Right kidney (tissue), 1 donor: ENCODE measurements at regions not wholly inside any gene's neighbourhood (a gene's known extent, or its start where the extent isn't known, plus 50 kb on each side); places are given as distances from the start of the nearest gene placed in this dataset.
"Not testable (repeated sequence)": the region's sequence is repeated elsewhere in the genome, so short reads cannot be mapped to it uniquely, and the experiment has no call there.

Experiments
- DNase-seq: peaks from one replicate; pipeline ENCODE4 v3.0.0-alpha.2; 2016

DNA sequence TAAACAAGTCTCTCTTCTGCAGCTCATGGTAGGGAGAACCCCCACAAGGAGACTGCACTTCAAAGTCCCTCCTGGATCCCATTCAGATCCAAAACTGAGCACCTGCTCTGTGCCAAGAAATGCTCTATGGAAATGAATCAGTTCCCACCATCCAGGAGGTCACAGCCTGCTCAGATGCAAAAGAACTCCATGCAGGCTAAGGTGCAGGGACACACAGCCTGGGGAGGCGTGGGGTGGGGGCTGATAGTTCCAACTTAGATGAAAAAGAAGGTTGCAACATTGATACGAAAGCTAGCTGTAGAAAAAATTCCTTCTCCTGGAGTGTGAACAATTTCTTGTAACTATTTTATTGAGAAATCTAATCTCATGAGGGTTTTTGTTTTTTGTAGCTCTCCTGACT, 111.0 kb upstream of the TMEM170B start:
- DNase-seq = no peak

DNA sequence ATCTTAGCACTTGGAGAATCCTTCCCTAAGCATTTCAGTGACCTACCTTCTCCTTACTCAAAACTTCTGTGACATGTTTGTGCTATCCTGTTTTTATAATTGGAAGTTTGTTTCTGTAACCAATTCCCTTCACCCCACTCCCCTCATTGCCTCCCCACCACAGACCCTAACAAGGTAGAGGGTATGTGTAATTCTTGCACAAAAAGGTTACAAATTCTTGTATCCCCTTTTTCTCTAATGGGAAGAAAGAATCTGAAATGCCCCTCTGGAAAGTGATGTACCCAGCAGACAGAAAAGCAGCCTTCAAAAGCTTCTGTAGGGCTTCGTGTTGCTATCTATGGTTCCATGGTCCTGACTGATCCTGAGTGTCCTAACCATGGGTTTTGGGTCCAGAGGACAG, 111.7 kb upstream of the TMEM170B start:
- no peak for DNase-seq

DNA sequence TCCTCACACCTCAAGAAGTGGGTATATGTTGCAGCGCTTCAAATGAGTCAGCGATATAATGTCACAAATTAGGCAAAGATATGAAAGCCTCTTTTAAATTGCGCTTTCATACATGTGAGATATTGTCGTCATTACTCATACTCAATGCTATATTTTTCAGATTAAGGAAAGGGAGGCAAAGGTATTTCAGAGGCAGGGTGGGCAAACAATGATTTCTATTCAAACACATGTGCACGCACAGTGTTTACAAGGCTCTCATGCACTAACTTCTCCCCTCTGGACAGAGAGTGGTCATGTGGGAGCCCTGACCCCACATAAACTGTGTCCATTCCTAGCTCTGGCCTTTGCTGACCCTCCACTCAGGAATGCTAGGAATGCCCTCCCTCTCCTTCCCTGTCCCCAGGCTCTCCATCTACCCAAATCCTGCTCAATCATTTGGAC, 112.1 kb upstream of the TMEM170B start:
- no peak for DNase-seq

DNA sequence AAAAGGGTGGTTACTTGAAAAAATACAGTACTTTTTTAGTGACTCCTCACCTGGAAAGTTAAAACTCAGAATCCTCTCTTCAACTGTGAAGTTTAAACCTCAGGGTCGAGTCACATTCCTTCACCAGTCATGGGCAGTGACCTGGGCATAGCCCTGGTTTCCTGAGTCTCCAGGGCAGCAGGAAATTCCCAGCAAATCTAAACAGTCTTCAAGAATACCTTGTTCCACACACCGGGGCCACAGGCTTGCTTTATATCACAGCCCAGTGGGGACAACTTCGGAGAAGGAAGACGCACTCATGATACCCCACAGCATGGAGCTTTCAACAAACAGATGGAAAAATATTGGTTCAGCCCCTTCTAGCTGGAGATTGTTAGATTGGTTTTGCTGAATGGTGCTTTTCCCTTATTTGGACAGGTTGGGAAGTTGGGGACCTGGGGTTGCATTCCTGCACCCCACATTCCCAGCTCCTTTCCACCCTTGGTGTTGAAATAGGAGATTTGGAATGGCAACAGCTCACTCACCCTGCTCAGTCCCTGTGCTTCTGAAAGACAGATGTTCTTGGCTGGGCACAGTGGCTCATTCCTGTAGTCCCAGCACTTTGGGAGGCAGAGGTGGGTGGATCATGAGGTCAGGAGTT, 113.0 kb upstream of the TMEM170B start:
- no peak for DNase-seq

DNA sequence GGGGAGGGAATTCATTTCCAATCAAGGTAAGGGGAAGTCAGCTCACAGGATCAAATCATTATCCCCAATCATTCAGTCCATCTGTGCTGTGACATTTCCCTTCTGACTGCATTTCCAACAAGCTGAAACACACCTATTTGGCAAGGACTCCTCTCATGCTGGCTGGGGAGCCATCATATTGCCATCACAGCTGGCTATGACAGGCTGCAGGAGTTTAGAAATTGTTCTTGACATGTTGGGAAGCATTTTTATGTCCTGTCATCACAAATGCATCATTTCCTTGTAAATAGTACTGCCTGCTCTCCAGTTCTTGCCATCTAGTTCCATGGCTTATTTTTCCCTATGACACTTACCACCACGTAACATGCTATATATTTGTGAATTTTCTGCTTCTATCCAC, 113.9 kb upstream of the TMEM170B start:
- DNase-seq = no peak

DNA sequence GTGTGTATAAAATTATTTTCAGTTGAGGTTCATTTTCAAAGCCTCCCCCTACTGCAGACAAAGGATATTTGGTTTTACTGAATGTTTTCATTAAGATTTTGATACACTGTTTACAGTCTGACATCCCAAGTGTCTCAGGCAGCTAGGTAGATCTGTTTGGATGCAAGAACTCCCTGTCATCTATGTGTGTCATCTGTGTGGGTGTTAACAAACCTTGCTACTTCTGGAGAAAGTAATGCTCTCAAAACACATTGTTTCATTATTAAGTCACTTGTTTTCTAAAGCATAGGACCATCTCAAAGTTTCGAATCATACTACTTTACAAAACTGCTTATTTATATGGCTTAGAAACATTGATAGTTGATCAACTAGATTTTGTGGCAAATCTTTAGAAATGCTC, 114.5 kb upstream of the TMEM170B start:
- no peak for DNase-seq

DNA sequence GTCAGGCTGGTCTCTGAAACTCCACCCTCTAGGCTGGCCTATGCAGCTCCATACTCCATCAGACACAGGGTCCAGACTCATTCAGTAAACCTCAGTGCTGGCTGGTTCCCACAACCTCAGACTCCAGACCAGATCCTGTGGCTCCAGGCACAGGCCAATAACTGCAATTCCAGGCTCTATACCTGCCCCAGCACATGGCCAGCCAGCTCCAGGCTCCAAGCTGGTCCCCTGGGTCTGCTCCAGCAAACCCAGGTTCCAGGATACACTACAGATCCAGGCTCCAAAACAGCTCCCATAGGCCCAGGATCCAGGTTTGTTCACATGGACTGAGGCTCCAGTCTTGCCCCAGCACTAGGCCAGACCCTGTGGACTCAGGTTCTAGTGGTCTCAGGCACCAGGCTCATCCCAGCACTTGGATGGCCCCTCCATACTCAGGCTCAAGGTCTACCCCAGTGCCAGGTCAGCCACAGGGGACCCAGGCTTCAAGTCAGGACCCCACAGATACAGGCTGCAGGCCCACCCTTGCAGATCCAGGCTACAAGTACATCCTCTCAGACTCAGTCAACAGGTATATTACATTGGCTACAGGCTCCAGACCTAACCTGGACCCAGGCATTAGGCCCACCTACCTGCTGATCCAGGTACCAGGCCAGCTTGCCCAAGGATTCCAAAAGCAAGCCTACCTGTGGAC, 117.6 kb upstream of the TMEM170B start:
- DNase-seq = no peak

DNA sequence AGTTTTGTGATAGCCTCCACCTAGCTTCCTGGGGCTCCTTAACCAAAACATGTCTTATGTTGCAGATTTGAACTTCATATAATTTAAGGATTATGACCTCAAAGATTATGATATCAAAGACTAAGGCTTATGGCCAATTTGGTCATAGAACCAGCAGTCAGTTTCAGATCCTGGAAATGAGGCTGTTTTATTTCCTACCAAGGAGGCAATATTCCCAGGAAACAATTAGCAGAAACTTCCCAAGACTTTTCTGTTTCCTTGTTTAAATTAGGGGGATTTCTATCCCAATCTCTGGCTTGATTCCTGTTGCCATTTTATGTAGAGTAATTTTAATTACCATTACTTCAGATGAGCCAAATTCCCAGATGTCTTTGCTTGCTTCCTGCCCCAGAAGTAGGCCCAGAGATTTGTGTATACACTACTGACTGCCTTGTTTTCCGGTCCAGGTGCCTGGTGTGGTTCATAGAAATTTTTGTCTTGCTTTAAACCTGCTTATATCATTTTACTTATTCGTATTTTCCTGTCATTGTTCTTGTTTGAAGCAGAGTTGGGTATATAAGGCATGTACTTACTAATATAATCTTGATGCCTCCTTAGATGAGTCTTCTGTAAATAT, 119.2 kb upstream of the TMEM170B start:
- DNase-seq = no peak

DNA sequence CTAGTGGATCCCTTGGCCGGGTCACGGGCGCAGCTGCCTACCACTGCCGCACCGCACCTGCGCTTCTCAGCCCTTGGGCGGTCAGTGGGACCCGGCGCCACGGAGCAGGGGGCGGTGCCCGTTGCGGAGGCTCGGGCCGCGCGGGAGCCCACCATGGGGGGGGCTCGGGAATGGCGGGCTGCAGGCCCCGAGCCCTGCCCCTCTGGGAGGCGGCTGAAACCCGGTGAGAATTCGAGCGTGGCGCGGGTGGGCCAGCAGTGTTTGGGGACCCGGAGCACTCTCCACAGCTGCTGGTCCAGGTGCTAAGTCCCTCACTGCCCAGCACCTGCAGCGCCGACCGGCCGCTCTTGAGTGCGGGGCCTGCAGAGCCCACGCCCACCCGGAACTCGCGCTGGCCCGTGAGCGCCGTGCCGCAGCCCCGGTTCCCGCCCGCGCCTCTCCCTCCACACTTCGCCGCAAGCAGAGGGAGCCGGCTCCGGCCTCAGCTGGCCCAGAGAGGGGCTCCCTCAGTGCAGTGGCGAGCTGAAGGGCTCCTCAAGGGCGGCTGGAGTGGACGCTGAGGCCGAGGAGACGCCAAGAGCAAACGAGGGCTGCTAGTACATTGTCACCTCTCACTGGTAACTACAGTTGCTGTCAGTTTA, 120.5 kb upstream of the TMEM170B start:
- DNase-seq = no peak

DNA sequence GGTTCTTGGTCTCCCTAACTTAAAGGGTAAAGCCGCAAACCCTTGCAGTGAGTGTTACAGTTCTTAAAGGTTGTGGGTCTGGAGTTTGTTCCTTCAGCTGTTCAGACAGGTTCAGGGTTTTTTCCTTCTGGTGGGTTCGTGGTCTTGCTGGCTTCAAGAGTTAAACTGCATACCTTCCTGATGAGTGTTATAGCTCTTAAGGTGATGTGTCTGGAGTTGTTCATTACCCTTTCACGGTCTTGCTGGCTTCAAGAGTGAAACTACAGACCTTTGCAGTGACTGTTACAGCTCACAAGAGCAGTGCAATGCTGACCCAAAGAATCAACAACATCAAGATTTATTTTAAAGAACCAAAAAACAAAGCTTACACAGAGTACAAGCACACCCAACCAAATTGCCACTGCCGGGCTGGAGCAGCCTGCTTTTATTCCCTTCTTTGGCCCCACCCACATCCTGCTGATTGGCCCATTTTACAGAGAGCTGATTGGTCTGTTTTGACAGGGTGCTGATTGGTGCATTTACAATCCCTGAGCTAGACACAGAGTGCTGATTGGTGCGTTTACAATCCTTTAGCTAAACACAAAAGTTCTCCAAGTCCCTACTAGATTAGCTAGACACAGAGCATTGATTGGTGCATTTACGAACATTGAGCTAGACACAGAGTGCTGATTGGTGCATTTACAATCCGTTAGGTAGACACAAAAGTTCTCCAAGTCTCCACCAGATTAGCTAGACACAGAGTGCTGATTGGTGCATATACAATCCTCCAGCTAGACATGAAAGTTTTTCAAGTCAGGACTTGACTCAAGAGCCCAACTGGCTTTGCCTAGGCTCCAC, 121.2 kb upstream of the TMEM170B start:
- not testable (repeated sequence) for DNase-seq

DNA sequence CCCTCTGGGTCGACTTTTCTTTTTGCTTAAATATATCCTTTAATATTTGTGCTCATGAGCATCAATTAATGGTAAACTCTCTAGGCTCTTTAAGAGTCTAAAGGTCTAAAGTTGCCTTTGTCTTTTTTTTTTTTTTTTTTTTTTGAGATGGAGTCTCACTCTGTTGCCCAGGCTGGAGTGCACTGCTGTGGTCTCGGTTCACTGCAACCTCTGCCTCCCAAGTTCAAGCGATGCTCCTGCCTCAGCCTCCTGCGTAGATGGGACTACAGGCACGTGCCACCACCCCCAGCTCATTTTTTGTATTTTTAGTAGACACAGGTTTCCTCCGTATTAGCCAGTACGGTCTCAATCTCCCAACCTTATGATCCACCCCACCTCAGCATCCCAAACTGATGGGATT, 122.0 kb upstream of the TMEM170B start:
- DNase-seq = no peak

DNA sequence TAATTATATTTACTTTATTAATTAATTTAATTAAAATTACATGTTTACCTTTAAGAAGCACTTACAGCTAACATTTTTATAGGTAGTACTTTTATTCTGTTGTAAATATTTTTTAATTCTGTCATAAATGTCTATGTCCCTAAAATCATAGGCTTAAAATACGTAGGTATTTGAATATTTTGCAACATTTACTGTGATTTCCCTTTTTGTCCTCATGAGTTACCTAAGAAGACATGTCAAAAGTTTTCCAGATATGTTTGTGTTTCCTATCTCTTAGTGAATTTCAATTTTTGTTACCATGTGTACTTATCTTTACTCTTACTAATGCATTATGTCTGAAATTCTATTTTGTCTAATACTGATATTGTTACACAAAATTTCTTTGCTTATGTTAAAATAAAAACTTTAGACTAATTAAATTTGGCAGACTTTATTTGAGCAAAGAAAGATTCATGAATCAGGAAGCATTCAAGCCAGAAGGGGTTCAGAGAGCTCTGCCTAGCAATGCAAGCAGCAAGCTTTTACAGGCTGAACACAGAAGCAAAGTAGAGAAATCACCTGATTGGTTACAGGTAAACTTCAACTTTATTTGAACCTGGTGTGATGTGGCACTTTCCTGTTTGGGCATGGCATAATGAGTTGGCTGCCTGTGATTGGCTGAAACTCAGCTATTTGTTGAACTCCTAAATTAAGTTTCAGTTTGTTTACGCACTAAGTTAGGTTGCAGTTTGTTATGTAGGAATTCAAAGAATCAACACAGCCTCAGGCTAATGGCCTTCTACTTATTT, 123.2 kb upstream of the TMEM170B start:
- no peak for DNase-seq

DNA sequence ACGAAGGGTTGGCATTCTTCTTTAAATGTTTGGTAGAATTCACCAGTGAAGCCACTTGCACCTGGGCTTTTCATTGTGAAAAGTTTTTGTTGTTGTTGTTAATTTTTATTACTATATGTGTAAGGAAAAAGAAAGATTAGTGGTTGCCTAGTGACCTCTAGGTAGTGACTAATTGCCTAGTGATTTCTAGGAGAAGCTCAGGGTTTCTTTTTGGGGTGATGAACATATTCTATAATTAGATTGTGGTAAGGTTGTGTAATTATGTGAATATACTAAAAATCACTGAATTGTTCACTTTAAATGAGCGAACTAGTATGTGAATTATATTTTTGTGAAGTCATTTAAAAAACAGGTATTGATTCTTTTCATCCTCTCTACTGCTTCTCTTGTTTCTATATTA, 123.8 kb upstream of the TMEM170B start:
- DNase-seq = no peak

DNA sequence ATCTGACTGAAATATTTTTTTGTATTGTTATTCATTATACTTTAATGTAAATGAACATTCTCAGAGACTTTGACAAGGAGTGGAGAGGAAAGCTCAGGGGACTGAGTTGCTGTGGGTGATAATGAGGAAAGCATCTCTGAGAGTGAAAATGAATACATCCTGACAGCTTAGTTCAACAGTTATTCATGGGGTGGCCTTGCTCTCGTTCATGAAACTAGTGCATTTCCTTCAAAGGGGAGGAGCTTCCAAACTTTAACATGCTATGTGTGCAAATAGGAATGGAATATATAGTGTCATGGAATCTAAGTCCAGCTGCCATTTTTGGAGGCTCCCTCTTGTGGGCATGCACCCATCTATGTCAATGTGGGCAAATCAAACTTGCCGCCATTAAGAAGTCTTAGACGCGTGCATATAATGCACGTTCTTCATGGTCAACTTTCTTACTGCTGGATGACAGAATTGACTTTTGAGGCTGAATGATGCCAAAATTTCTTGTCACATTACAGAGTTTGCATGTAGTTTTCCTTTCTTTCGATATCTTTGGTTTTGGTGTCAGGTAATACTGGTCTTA, 124.3 kb upstream of the TMEM170B start:
- DNase-seq = no peak

DNA sequence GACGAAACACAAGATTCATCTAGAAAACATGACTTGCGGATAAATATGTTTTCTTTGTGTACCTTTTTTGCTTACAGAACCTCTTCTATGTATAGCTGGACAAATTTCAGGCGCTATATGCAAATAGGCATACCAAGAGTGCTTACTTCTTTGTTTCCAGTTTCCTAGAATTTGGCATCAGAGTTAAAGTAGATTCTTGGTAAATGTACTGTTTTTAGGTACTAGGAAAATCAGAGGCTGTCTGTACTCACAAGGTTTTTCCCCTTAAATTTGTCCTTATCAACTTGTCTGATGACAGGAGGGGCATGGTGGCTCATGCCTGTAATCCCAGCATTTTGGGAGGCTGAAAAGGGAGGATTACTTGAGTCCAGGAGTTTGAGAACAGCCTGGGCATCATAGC, 124.9 kb upstream of the TMEM170B start:
- DNase-seq = no peak

DNA sequence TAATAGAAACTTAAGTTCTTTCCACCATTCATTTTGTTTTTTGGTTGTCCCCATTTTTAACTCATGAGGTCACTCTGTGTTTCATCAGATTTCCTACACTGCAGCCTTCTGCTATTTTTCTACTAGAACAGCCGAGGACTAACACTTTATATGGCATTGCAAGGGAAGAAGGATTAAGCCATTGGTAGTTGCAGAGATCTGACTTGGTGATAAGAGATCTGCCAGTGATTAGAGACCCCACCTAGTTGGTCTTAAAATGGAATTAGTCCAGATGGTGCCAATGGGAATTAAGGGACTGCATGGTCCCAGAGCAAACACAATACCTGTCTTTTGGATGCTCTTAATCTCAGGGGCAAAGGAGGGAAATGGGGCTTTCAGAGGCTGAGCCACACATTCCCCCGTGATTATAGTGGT, 125.5 kb upstream of the TMEM170B start:
- DNase-seq = no peak

DNA sequence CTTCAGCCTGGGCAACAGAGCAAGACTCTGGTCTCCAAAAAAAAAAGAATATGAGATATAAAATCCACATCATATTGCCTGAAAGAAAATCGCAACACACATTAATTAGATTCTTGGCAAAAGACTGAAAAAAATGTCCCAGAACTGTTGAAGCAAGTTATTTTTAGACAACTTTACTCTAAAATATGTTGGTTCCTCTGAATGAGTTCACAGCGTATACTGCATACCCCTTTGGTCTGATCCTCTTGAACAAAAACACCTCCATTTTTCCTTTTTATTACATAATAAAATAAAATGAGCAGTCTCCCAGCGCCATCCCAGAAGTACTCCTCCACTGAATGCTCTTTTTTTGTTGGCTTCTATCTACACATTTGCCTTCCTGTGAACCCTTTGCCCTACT, 126.0 kb upstream of the TMEM170B start:
- no peak for DNase-seq

DNA sequence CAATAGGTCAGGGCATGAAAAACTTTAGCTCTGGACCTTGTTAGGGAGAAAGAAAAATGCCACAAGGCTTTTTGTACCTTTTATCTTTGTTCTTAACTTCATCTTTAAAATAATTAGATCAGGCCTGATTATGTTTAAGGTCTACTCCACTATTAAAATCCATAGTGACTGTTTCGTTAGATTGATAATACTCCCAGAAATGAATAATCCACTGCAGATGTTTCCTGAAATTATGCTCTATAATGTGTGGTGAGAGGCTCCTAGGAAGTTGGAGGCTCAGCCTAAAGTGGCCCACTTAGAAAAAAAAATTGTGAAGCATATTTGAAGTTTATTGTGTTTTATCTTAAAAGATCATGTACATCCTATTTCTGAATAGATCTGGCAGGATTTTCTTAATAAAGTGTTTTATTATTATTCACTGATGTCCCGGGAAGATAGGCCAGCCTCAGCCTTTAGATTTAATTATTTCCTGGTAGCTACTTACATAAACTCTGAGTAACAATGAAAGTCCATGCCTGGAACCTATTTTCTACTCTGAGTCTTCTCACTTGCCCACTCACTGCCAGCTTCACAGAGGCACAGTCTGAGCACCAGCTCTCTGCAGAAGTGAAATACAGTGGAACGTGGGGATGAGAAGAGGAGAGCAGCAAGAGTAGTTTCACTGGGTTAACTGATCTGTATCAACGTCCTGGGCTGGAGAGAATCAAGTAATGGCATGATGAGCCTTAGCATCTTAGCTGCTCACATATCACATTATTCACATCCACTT, 126.8 kb upstream of the TMEM170B start:
- DNase-seq = no peak

DNA sequence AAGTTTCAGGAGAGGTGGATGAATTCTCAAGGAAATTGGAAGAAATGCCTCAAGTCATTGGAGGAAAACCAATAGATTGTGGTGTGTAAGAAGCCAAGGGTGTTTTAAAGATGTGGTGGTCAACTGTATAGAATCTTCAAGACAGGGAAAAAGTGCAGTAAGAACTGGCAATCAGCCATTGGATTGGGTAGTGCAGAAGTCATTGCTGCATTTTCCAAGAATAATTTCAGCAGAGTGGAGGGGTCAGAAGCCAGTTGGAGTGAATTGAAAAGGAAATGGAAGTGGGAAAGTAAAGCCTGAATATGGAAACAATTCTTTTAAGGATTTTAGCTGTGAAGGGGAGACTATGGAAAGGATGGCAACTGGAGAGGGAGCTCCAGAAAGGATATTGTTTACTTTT, 128.2 kb upstream of the TMEM170B start:
- DNase-seq = no peak

DNA sequence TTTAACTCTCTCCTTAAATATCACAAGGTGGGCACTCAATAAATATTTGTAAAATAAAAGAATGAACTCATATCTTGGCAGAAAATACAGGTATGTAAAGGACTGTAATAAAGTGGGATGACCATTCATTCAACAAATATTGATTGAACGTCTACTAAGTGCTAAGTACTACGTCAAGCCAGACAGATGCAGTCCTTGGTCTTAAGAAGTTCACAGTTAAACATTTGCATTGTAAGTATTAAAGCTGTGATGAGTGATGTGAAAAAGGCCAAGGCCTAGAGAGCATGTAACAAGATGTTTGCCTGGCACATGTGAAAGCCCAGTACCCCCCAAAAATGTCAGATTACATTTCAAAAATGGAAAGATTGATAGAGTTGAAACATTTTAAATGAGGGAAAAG, 130.1 kb upstream of the TMEM170B start:
- no peak for DNase-seq

DNA sequence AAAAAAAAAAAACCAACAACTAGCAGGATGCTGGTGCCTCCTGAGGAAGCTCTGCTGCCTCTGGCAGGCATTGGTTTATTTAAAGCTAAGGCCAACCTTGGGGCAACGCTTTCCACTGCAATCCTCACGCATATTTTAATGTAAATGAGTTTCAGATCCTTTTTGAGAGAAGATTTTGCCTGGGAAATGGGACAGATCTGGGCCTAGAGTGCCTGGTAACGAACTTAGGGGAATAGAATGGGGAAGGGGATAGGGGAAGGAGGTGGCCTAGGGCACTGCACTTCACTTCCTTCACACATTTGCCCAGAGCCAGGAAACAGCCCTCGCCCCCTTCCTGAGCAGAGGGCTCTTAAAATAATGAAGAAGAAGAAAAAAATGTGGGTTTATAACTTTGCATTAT, 132.7 kb upstream of the TMEM170B start:
- DNase-seq = no peak
